ENCODE measurements at regions not wholly inside any gene's neighbourhood (a gene's known extent, or its start where the extent isn't known, plus 50 kb on each side); places are given as distances from the start of the nearest gene placed in this dataset.

GRCh38 chr1:87757676-87758075 is 429.0 kb downstream of the LMO4 start:
- TF ChIP-seq, protein P1, sequence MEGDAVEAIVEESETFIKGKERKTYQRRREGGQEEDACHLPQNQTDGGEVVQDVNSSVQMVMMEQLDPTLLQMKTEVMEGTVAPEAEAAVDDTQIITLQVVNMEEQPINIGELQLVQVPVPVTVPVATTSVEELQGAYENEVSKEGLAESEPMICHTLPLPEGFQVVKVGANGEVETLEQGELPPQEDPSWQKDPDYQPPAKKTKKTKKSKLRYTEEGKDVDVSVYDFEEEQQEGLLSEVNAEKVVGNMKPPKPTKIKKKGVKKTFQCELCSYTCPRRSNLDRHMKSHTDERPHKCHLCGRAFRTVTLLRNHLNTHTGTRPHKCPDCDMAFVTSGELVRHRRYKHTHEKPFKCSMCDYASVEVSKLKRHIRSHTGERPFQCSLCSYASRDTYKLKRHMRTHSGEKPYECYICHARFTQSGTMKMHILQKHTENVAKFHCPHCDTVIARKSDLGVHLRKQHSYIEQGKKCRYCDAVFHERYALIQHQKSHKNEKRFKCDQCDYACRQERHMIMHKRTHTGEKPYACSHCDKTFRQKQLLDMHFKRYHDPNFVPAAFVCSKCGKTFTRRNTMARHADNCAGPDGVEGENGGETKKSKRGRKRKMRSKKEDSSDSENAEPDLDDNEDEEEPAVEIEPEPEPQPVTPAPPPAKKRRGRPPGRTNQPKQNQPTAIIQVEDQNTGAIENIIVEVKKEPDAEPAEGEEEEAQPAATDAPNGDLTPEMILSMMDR (conservative IDR thresholded peaks at IDR 0.05; ENCODE audit: low read depth, low read length), result no peak
- no peak for TF ChIP-seq EZH2 (IDR thresholded peaks at IDR 0.05; ENCODE audit: borderline replicate concordance, low read depth, low read length, poor library complexity, severe bottlenecking)

Data from A673 (cell line).